ENCODE measurements at regions not wholly inside any gene's neighbourhood (a gene's known extent, or its start where the extent isn't known, plus 50 kb on each side); places are given as distances from the start of the nearest gene placed in this dataset.

GRCh38 chr3:71870966-71871512 lies 86.1 kb upstream of the PROK2 start:
- TF ChIP-seq CTCF (IDR thresholded peaks at IDR 0.05) (no peak), POLR2A (IDR thresholded peaks at IDR 0.05) (no peak), POLR2AphosphoS5 (IDR thresholded peaks at IDR 0.05) (no peak), EP300 (IDR thresholded peaks at IDR 0.05) (no peak)

Data from gastroesophageal sphincter (tissue), 3 donors.